SK-N-MC (cell line): ENCODE measurements at regions not wholly inside any gene's neighbourhood (a gene's known extent, or its start where the extent isn't known, plus 50 kb on each side); places are given as distances from the start of the nearest gene placed in this dataset.

Source experiments
- DNase-seq: peaks from one replicate; pipeline ENCODE4 v3.0.0-alpha.2; 2011; ENCODE audit warnings: low read depth, low spot score
- H3K27ac ChIP-seq: fragments of 200-600 bp; sonication (generic); 2 replicates; pipeline ENCODE4 v1.5.1; 2016; ENCODE audit warnings: mixed run types
- H3K36me3 ChIP-seq: fragments of 200-600 bp; sonication (generic); 2 replicates; pipeline ENCODE4 v1.6.1; 2017; ENCODE audit warnings: antibody characterized with exemption, low read length, mixed read lengths; ENCODE audit not compliant: insufficient read depth
- H3K4me3 ChIP-seq: fragments of 200-600 bp; sonication (generic); 2 replicates; pipeline ENCODE4 v1.5.1; 2016
- H3K9ac ChIP-seq: fragments of 200-600 bp; sonication (generic); 2 replicates; pipeline ENCODE4 v1.8.0; 2017; ENCODE audit warnings: mixed run types, mixed read lengths; ENCODE audit not compliant: insufficient read length
- H3K9me3 ChIP-seq: fragments of 200-600 bp; sonication (generic); 2 replicates; pipeline ENCODE4 v1.6.1; 2017; ENCODE audit warnings: low read depth, mild to moderate bottlenecking, antibody characterized with exemption, low read length, moderate library complexity, mixed read lengths
- EZH2 ChIP-seq: fragments of 200-600 bp; sonication (generic); IDR thresholded peaks from one replicate; pipeline ENCODE4 v1.6.1; 2017; ENCODE audit warnings: antibody characterized with exemption
- FOXP2 ChIP-seq: optimal IDR thresholded peaks from 2 replicates; pipeline ENCODE3; 2011; ENCODE audit warnings: mild to moderate bottlenecking, moderate library complexity; ENCODE audit not compliant: insufficient read depth; ENCODE audit errors: extremely low read length, control extremely low read depth
- POLR2AphosphoS5 ChIP-seq: IDR thresholded peaks from 2 replicates; pipeline ENCODE4 v1.6.1; 2012; ENCODE audit warnings: mild to moderate bottlenecking, low read depth, low read length, borderline replicate concordance

GRCh38 chr2:240252191-240252871, 111.9 kb upstream of the OTOS start:
- DNase-seq = no peak
- Histone ChIP-seq H3K27ac (no peak overlapping the region), H3K36me3 (no peaks in the 10 kb centered on the region), H3K9ac (no peak overlapping the region), H3K9me3 (no peaks in the 10 kb centered on the region), H3K4me3 (no peak overlapping the region)
- TF ChIP-seq POLR2AphosphoS5 (no peak), EZH2 (no peak), FOXP2 (no peak)

- Histone ChIP-seq H3K9me3 (no peaks in the 10 kb centered on the region), H3K27ac (no peak overlapping the region), H3K4me3 (no peak overlapping the region), H3K36me3 (no peaks in the 10 kb centered on the region), H3K9ac (no peak overlapping the region)
- no peak for TF ChIP-seq EZH2
- no peak for TF ChIP-seq POLR2AphosphoS5
- TF ChIP-seq FOXP2 = no peak
- DNase-seq = no peak
Measured at GRCh38 chr2:240252872-240253511, 112.5 kb upstream of the OTOS start.

GRCh38 chr2:240253583-240254145, 113.2 kb upstream of the OTOS start:
- no peak for DNase-seq
- Histone ChIP-seq H3K9me3 (no peaks in the 10 kb centered on the region), H3K9ac (no peak overlapping the region), H3K27ac (no peak overlapping the region), H3K36me3 (no peaks in the 10 kb centered on the region), H3K4me3 (no peak overlapping the region)
- TF ChIP-seq POLR2AphosphoS5 = no peak
- TF ChIP-seq EZH2 = no peak
- no peak for TF ChIP-seq FOXP2

GRCh38 chr2:240254337-240255164, 114.1 kb upstream of the OTOS start:
- H3K27ac ChIP-seq = no peak overlapping the region
- no peak for DNase-seq
- H3K9ac ChIP-seq = no peak overlapping the region

GRCh38 chr2:240255165-240255491, 114.7 kb upstream of the OTOS start:
- no peaks in the 10 kb centered on the region for H3K36me3 ChIP-seq

More at GRCh38 chr2:240254337-240255164, 114.1 kb upstream of the OTOS start:
- no peak for TF ChIP-seq FOXP2
- TF ChIP-seq EZH2 = no peak
- no peak for TF ChIP-seq POLR2AphosphoS5
- Histone ChIP-seq H3K9me3 (no peaks in the 10 kb centered on the region), H3K36me3 (no peaks in the 10 kb centered on the region), H3K4me3 (no peak overlapping the region)

GRCh38 chr2:240255811-240256703, 115.6 kb upstream of the OTOS start:
- TF ChIP-seq POLR2AphosphoS5 (no peak), EZH2 (no peak), FOXP2 (no peak)
- Histone ChIP-seq H3K27ac (no peak overlapping the region), H3K9ac (no peak overlapping the region), H3K36me3 (no peaks in the 10 kb centered on the region), H3K4me3 (no peak overlapping the region), H3K9me3 (no peaks in the 10 kb centered on the region)
- no peak for DNase-seq

More at GRCh38 chr2:240255165-240255491, 114.7 kb upstream of the OTOS start:
- Histone ChIP-seq H3K27ac (no peak overlapping the region), H3K9ac (no peak overlapping the region), H3K9me3 (no peaks in the 10 kb centered on the region), H3K4me3 (no peak overlapping the region)
- DNase-seq = no peak
- TF ChIP-seq FOXP2 = no peak
- TF ChIP-seq POLR2AphosphoS5 = no peak
- TF ChIP-seq EZH2 = no peak

- Histone ChIP-seq H3K36me3 (no peaks in the 10 kb centered on the region), H3K9me3 (no peaks in the 10 kb centered on the region), H3K27ac (no peak overlapping the region), H3K9ac (no peak overlapping the region), H3K4me3 (no peak overlapping the region)
- DNase-seq = no peak
- TF ChIP-seq FOXP2 (no peak), POLR2AphosphoS5 (no peak), EZH2 (no peak)
Measured at GRCh38 chr2:240256704-240257637, 116.5 kb upstream of the OTOS start.
